SK-N-SH treated with all-trans-retinoic acid at 6 μM for 48 hours (cell line): ENCODE measurements at regions not wholly inside any gene's neighbourhood (a gene's known extent, or its start where the extent isn't known, plus 50 kb on each side); places are given as distances from the start of the nearest gene placed in this dataset.

Experiments
- ATAC-seq: fragments of 200-7000 bp; cut with Tn5 transposase; 3 replicates; pipeline ENCODE4 v1.9.1; 2020; ENCODE audit warnings: mild to moderate bottlenecking, moderate library complexity
- ARNTL ChIP-seq: fragments of 450-650 bp; formaldehyde crosslinking; IDR thresholded peaks from 2 replicates; pipeline ENCODE4 v1.5.0; 2020; ENCODE audit warnings: low read depth, mild to moderate bottlenecking, moderate library complexity, borderline replicate concordance
- BACH2 ChIP-seq: fragments of 250-450 bp; sonication (Bioruptor Pico); IDR thresholded peaks from 2 replicates; pipeline ENCODE4 v1.9.0; 2021; ENCODE audit warnings: mild to moderate bottlenecking, borderline replicate concordance
- CREB5 ChIP-seq: fragments of 250-450 bp; sonication (Bioruptor Pico); IDR thresholded peaks from 2 replicates; pipeline ENCODE4 v1.5.1; 2020; ENCODE audit warnings: low read depth, mild to moderate bottlenecking, moderate library complexity
- CSDC2 ChIP-seq: fragments of 250-450 bp; sonication (Bioruptor Pico); IDR thresholded peaks from 2 replicates; pipeline ENCODE4 v1.5.0; 2020; ENCODE audit warnings: mild to moderate bottlenecking, moderate library complexity
- CSRNP3 ChIP-seq: fragments of 250-450 bp; sonication (Bioruptor Pico); IDR thresholded peaks from 2 replicates; pipeline ENCODE4 v1.5.1; 2021; ENCODE audit warnings: mild to moderate bottlenecking, moderate library complexity
- ESRRG ChIP-seq: fragments of 250-450 bp; sonication (Bioruptor Pico); IDR thresholded peaks from 2 replicates; pipeline ENCODE4 v1.6.1; 2021; ENCODE audit warnings: mild to moderate bottlenecking
- ISL1 ChIP-seq: fragments of 250-450 bp; sonication (Bioruptor Pico); IDR thresholded peaks from 2 replicates; pipeline ENCODE4 v2.1.2; 2022; ENCODE audit warnings: mild to moderate bottlenecking, moderate library complexity
- OSR1 ChIP-seq: fragments of 250-450 bp; sonication (Bioruptor Pico); IDR thresholded peaks from 2 replicates; pipeline ENCODE4 v1.8.0; 2022; ENCODE audit warnings: moderate library complexity, mild to moderate bottlenecking, inconsistent platforms
- PATZ1 ChIP-seq: fragments of 250-450 bp; sonication (Bioruptor Pico); IDR thresholded peaks from 2 replicates; pipeline ENCODE4 v1.8.0; 2020; ENCODE audit warnings: mild to moderate bottlenecking, moderate library complexity, borderline replicate concordance
- POU6F1 ChIP-seq: fragments of 250-450 bp; sonication (Bioruptor Pico); IDR thresholded peaks from 2 replicates; pipeline ENCODE4 v1.8.0; 2021; ENCODE audit warnings: low read depth, mild to moderate bottlenecking, moderate library complexity, borderline replicate concordance
- PPARA ChIP-seq: fragments of 250-450 bp; sonication (Bioruptor Pico); IDR thresholded peaks from 2 replicates; pipeline ENCODE4 v1.5.0; 2020; ENCODE audit warnings: mild to moderate bottlenecking, borderline replicate concordance
- RARB ChIP-seq: fragments of 250-450 bp; sonication (Bioruptor Pico); IDR thresholded peaks from 2 replicates; pipeline ENCODE4 v1.8.0; 2021; ENCODE audit warnings: mild to moderate bottlenecking, moderate library complexity
- SNAI2 ChIP-seq: fragments of 250-450 bp; sonication (Bioruptor Pico); IDR thresholded peaks from 2 replicates; pipeline ENCODE4 v1.5.0; 2020; ENCODE audit warnings: mild to moderate bottlenecking, moderate library complexity
- TCF4 ChIP-seq: fragments of 250-450 bp; sonication (Bioruptor Pico); IDR thresholded peaks from 2 replicates; pipeline ENCODE4 v1.8.0; 2021; ENCODE audit warnings: mild to moderate bottlenecking, moderate library complexity, borderline replicate concordance
- TOX ChIP-seq: fragments of 250-450 bp; sonication (Bioruptor Pico); IDR thresholded peaks from 2 replicates; pipeline ENCODE4 v1.8.0; 2021; ENCODE audit warnings: mild to moderate bottlenecking, moderate library complexity, borderline replicate concordance
- TSHZ2 ChIP-seq: fragments of 250-450 bp; sonication (Bioruptor Pico); IDR thresholded peaks from 2 replicates; pipeline ENCODE4 v1.5.0; 2020; ENCODE audit warnings: mild to moderate bottlenecking, moderate library complexity
- ZC3H10 ChIP-seq: fragments of 250-450 bp; sonication (Bioruptor Pico); IDR thresholded peaks from 2 replicates; pipeline ENCODE4 v1.5.1; 2021; ENCODE audit warnings: mild to moderate bottlenecking, moderate library complexity
- ZFP3 ChIP-seq: fragments of 250-450 bp; sonication (Bioruptor Pico); IDR thresholded peaks from 2 replicates; pipeline ENCODE4 v1.5.0; 2020; ENCODE audit warnings: mild to moderate bottlenecking, moderate library complexity
- ZNF565 ChIP-seq: fragments of 450-650 bp; formaldehyde crosslinking; conservative IDR thresholded peaks from 2 replicates; pipeline ENCODE4 v1.5.0; 2020; ENCODE audit warnings: low read depth, mild to moderate bottlenecking, moderate library complexity
- ZNF70 ChIP-seq: fragments of 450-650 bp; formaldehyde crosslinking; IDR thresholded peaks from 2 replicates; pipeline ENCODE4 v1.5.0; 2020; ENCODE audit warnings: mild to moderate bottlenecking, moderate library complexity
- ZNF8 ChIP-seq: fragments of 450-650 bp; formaldehyde crosslinking; IDR thresholded peaks from 2 replicates; pipeline ENCODE4 v1.5.0; 2020; ENCODE audit warnings: mild to moderate bottlenecking, moderate library complexity

- peak; percentile 1; the same call in 1 of the 3 replicates for ATAC-seq
- TF ChIP-seq ARNTL (CRISPR knock-in tag) (no peak), POU6F1 (CRISPR knock-in tag) (no peak), OSR1 (no peak), PATZ1 (CRISPR knock-in tag) (no peak), BACH2 (CRISPR knock-in tag) (no peak), ZFP3 (CRISPR knock-in tag) (no peak), PPARA (CRISPR knock-in tag) (no peak), SNAI2 (CRISPR knock-in tag) (no peak), CSDC2 (CRISPR knock-in tag) (no peak), ZNF565 (CRISPR knock-in tag) (no peak), ZNF8 (CRISPR knock-in tag) (no peak), TSHZ2 (CRISPR knock-in tag) (no peak), ZNF70 (no peak), CSRNP3 (CRISPR knock-in tag) (no peak), RARB (no peak), CREB5 (CRISPR knock-in tag) (no peak), ISL1 (no peak)
Observed at GRCh38 chr6:16948396-16948795, 153.5 kb upstream of the STMND1 start.

- TF ChIP-seq ISL1, result peak; percentile 84
- no peak for TF ChIP-seq ZFP3 (CRISPR knock-in tag)
- peak; percentile 95 for TF ChIP-seq TOX (CRISPR knock-in tag)
- TF ChIP-seq TCF4 (CRISPR knock-in tag), result no peak
- 0 out of 2 replicates have a peak, but pooled peaks have one; percentile 68 for TF ChIP-seq CSDC2 (CRISPR knock-in tag)
- TF ChIP-seq ZC3H10 (CRISPR knock-in tag), result peak; percentile 84
- TF ChIP-seq CSRNP3 (CRISPR knock-in tag), result no peak; the same call in 1 of the 2 replicates
- peak; percentile 25; the same call in 1 of the 2 replicates for TF ChIP-seq POU6F1 (CRISPR knock-in tag)
- no peak for TF ChIP-seq ZNF565 (CRISPR knock-in tag)
- peak; percentile 69; the same call in 1 of the 2 replicates for TF ChIP-seq RARB
- no peak for TF ChIP-seq ESRRG (CRISPR knock-in tag)
- no peak for TF ChIP-seq CREB5 (CRISPR knock-in tag)
- ATAC-seq, result peak; percentile 96
Observed at GRCh38 chr6:16947375-16948015, 154.4 kb upstream of the STMND1 start.
